Esophagus muscularis mucosa (tissue), 4 donors: ENCODE measurements at regions not wholly inside any gene's neighbourhood (a gene's known extent, or its start where the extent isn't known, plus 50 kb on each side); places are given as distances from the start of the nearest gene placed in this dataset.

Source experiments
- CTCF ChIP-seq, 3 experiments: fragments of 200-600 bp in 2 of 3; fragments of 450-650 bp in 1 of 3; sonication (generic) in 2 of 3; IDR thresholded peaks; one replicate each; pipeline ENCODE4 v1.5.1; 2017 to 2019; ENCODE audit warnings: antibody characterized with exemption in 3 of 3, mild to moderate bottlenecking in 2 of 3, moderate library complexity in 1 of 3
- EP300 ChIP-seq: sonication (generic); formaldehyde crosslinking; IDR thresholded peaks from one replicate; pipeline ENCODE4 v1.6.1; 2017; ENCODE audit warnings: antibody characterized with exemption
- POLR2A ChIP-seq: fragments of 450-650 bp; IDR thresholded peaks from one replicate; pipeline ENCODE4 v1.6.1; 2017; ENCODE audit warnings: antibody characterized with exemption, moderate library complexity, mild to moderate bottlenecking, low read depth

GRCh38 chr6:74096329-74096728 lies 400.3 kb downstream of the CD109 start:
- no peak for TF ChIP-seq EP300
- no peak for TF ChIP-seq POLR2A
- TF ChIP-seq CTCF (IDR thresholded peaks at IDR 0.05) = no peak
